HCT116 (cell line): ENCODE measurements at regions not wholly inside any gene's neighbourhood (a gene's known extent, or its start where the extent isn't known, plus 50 kb on each side); places are given as distances from the start of the nearest gene placed in this dataset.

Experiments
- CTCF ChIP-seq, 3 experiments: fragments of 200-600 bp in 1 of 3; sonication (generic) in 1 of 3; IDR thresholded peaks in 2 of 3; conservative IDR thresholded peaks in 1 of 3; 2 replicates each; pipeline ENCODE4 v1.5.1; 2012 to 2017; ENCODE audit warnings: low read depth in 2 of 3, low read length in 2 of 3, antibody characterized with exemption in 1 of 3, borderline replicate concordance in 1 of 3, control low read depth in 1 of 3, mild to moderate bottlenecking in 1 of 3, mixed read lengths in 1 of 3, mixed run types in 1 of 3, moderate library complexity in 1 of 3; ENCODE audit not compliant: insufficient read depth in 1 of 3
- EZH2 ChIP-seq: fragments of 200-600 bp; sonication (generic); IDR thresholded peaks from 2 replicates; pipeline ENCODE4 v1.6.1; 2017; ENCODE audit warnings: antibody characterized with exemption, mixed run types
- JUND ChIP-seq: IDR thresholded peaks from 2 replicates; pipeline ENCODE4 v1.6.1; 2012
- MAX ChIP-seq: IDR thresholded peaks from 2 replicates; pipeline ENCODE4 v1.6.1; 2012
- POLR2A ChIP-seq: IDR thresholded peaks from 2 replicates; pipeline ENCODE4 v1.7.0; 2011; ENCODE audit warnings: borderline replicate concordance; ENCODE audit not compliant: insufficient read depth, insufficient read length; ENCODE audit errors: extremely low read depth
- POLR2AphosphoS5 ChIP-seq: IDR thresholded peaks from 2 replicates; pipeline ENCODE4 v1.6.1; 2011; ENCODE audit warnings: mild to moderate bottlenecking, low read depth, low read length, moderate library complexity
- SP1 ChIP-seq: IDR thresholded peaks from 2 replicates; pipeline ENCODE4 v1.6.1; 2012; ENCODE audit warnings: low read depth
- TCF7L2 ChIP-seq: IDR thresholded peaks from 2 replicates; pipeline ENCODE4 v1.7.0; 2011; ENCODE audit warnings: borderline replicate concordance, inconsistent platforms; ENCODE audit not compliant: insufficient read depth, insufficient read length; ENCODE audit errors: extremely low read depth
- ZNF274 ChIP-seq: fragments of 200-500 bp; sonication (Bioruptor generic); IDR thresholded peaks from 2 replicates; pipeline ENCODE4 v1.6.1; 2014; ENCODE audit warnings: mild to moderate bottlenecking, low read depth, low read length, inconsistent platforms
- TF ChIP-seq, protein P1 (sequence below): IDR thresholded peaks from 2 replicates; pipeline ENCODE4 v1.6.1; 2011; ENCODE audit warnings: mild to moderate bottlenecking, low read length, moderate library complexity; ENCODE audit not compliant: insufficient replicate concordance; ENCODE audit errors: extremely low read depth
- TF ChIP-seq, protein P2 (sequence below): IDR thresholded peaks from 2 replicates; pipeline ENCODE4 v1.6.1; 2012

DNA sequence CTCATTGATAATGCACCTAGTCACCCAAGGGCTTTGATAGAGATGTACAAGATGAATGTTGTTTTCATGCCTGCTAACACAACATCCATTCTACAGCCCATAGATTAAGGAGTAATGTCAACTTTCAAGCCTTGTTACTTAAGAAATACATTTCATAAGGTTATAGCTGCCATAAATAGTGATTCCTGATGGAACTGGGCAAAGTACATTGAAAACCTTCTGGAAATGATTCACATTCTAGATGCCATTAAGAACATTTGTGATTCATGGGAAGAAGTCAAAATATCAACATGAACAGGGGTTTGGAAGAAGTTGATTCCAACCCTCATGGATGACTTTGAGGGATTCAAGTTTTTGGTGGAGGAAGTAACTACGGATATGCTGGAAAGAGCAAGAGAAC is 135.2 kb downstream of the TLE3 start:
- TF ChIP-seq CTCF (IDR thresholded peaks at IDR 0.05 in 2 of 3, conservative IDR thresholded peaks at IDR 0.05 in 1 of 3; ENCODE audit: borderline replicate concordance in 1 of 3, insufficient read depth in 1 of 3, low read depth in 2 of 3, low read length in 2 of 3) (no peak), TCF7L2 (no peak), POLR2AphosphoS5 (no peak), POLR2A (no peak), ZNF274 (no peak), MAX (no peak), SP1 (no peak), EZH2 (no peak), JUND (no peak)
- TF ChIP-seq, protein P1, sequence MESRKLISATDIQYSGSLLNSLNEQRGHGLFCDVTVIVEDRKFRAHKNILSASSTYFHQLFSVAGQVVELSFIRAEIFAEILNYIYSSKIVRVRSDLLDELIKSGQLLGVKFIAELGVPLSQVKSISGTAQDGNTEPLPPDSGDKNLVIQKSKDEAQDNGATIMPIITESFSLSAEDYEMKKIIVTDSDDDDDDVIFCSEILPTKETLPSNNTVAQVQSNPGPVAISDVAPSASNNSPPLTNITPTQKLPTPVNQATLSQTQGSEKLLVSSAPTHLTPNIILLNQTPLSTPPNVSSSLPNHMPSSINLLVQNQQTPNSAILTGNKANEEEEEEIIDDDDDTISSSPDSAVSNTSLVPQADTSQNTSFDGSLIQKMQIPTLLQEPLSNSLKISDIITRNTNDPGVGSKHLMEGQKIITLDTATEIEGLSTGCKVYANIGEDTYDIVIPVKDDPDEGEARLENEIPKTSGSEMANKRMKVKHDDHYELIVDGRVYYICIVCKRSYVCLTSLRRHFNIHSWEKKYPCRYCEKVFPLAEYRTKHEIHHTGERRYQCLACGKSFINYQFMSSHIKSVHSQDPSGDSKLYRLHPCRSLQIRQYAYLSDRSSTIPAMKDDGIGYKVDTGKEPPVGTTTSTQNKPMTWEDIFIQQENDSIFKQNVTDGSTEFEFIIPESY = no peak
- TF ChIP-seq, protein P2, sequence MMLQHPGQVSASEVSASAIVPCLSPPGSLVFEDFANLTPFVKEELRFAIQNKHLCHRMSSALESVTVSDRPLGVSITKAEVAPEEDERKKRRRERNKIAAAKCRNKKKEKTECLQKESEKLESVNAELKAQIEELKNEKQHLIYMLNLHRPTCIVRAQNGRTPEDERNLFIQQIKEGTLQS = no peak
